SK-N-MC (cell line): ENCODE measurements at regions not wholly inside any gene's neighbourhood (a gene's known extent, or its start where the extent isn't known, plus 50 kb on each side); places are given as distances from the start of the nearest gene placed in this dataset.

Source experiments
- EZH2 ChIP-seq: fragments of 200-600 bp; sonication (generic); IDR thresholded peaks from one replicate; pipeline ENCODE4 v1.6.1; 2017; ENCODE audit warnings: antibody characterized with exemption
- POLR2AphosphoS5 ChIP-seq: IDR thresholded peaks from 2 replicates; pipeline ENCODE4 v1.6.1; 2012; ENCODE audit warnings: mild to moderate bottlenecking, low read depth, low read length, borderline replicate concordance

GRCh38 chr10:61024151-61024855 is 80.3 kb upstream of the RHOBTB1 start:
- TF ChIP-seq POLR2AphosphoS5 (no peak), EZH2 (no peak)
